ENCODE measurements at regions not wholly inside any gene's neighbourhood (a gene's known extent, or its start where the extent isn't known, plus 50 kb on each side); places are given as distances from the start of the nearest gene placed in this dataset.

GRCh38 chr14:28254768-28255167 lies 511.8 kb upstream of the FOXG1 start:
- no peak overlapping the region for H3K27ac ChIP-seq (ENCODE audit: extremely low read depth, low read depth, low read length)
- H3K36me3 ChIP-seq (ENCODE audit: control insufficient read depth in 2 of 2, insufficient read depth in 1 of 2, low read length in 2 of 2) = no peaks in the 10 kb centered on the region
- TF ChIP-seq ZNF311 (tag by site-specific recombination; IDR thresholded peaks at IDR 0.05; ENCODE audit: borderline replicate concordance) (no peak), ZNF692 (tag by site-specific recombination; IDR thresholded peaks at IDR 0.05) (no peak), YY1 (tag by site-specific recombination; IDR thresholded peaks at IDR 0.05) (no peak), ZNF513 (tag by site-specific recombination; IDR thresholded peaks at IDR 0.05) (no peak), ZNF777 (tag by site-specific recombination; IDR thresholded peaks at IDR 0.05; ENCODE audit: borderline replicate concordance) (no peak), ZNF394 (tag by site-specific recombination; IDR thresholded peaks at IDR 0.05; ENCODE audit: borderline replicate concordance) (no peak), ZNF174 (tag by site-specific recombination; IDR thresholded peaks at IDR 0.05) (no peak), ZBTB49 (tag by site-specific recombination; IDR thresholded peaks at IDR 0.05; ENCODE audit: low read depth) (no peak), ZNF24 (tag by site-specific recombination; IDR thresholded peaks at IDR 0.05) (no peak), ZNF184 (tag by site-specific recombination; IDR thresholded peaks at IDR 0.05) (no peak)
- TF ChIP-seq, protein P1, sequence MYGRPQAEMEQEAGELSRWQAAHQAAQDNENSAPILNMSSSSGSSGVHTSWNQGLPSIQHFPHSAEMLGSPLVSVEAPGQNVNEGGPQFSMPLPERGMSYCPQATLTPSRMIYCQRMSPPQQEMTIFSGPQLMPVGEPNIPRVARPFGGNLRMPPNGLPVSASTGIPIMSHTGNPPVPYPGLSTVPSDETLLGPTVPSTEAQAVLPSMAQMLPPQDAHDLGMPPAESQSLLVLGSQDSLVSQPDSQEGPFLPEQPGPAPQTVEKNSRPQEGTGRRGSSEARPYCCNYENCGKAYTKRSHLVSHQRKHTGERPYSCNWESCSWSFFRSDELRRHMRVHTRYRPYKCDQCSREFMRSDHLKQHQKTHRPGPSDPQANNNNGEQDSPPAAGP (tag by site-specific recombination; IDR thresholded peaks at IDR 0.05) = no peak
- ChIA-PET POLR2A (no interaction called here), CTCF (no interaction called here)
- no peaks in the 10 kb centered on the region for H3K9me3 ChIP-seq (ENCODE audit: control insufficient read depth, insufficient read depth, low read depth, low read length)
- no peak overlapping the region for H3K4me3 ChIP-seq (ENCODE audit: low read depth, low read length)
- no peaks in the 10 kb centered on the region for H3K4me1 ChIP-seq (ENCODE audit: control insufficient read depth, insufficient read depth, low read length)

DNA sequence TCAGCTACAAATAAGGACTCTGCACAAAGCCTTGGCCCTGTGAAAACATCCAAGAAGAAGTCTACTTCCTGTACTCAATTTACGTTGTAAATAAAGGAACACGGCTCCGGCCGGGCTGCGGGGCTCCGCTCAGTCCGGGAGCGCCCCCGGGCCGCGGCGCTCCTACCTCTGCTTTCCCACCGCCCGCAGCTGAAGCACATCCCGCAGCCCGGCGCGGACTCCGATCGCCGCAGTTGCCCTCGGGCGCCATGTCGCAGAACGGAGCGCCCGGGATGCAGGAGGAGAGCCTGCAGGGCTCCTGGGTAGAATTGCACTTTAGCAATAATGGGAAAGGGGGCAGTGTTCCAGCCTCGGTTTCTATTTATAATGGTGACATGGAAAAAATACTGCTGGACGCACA lies 502.3 kb upstream of the FOXG1 start:
- CTCF ChIA-PET = no interaction called here
- no peak for TF ChIP-seq ZNF433 (tag by site-specific recombination; IDR thresholded peaks at IDR 0.05; ENCODE audit: low read depth)
- no peak for TF ChIP-seq ZNF169 (tag by site-specific recombination; IDR thresholded peaks at IDR 0.05)
- TF ChIP-seq, protein P2, sequence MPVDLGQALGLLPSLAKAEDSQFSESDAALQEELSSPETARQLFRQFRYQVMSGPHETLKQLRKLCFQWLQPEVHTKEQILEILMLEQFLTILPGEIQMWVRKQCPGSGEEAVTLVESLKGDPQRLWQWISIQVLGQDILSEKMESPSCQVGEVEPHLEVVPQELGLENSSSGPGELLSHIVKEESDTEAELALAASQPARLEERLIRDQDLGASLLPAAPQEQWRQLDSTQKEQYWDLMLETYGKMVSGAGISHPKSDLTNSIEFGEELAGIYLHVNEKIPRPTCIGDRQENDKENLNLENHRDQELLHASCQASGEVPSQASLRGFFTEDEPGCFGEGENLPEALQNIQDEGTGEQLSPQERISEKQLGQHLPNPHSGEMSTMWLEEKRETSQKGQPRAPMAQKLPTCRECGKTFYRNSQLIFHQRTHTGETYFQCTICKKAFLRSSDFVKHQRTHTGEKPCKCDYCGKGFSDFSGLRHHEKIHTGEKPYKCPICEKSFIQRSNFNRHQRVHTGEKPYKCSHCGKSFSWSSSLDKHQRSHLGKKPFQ (tag by site-specific recombination; IDR thresholded peaks at IDR 0.05) = no peak
- TF ChIP-seq, protein P3, sequence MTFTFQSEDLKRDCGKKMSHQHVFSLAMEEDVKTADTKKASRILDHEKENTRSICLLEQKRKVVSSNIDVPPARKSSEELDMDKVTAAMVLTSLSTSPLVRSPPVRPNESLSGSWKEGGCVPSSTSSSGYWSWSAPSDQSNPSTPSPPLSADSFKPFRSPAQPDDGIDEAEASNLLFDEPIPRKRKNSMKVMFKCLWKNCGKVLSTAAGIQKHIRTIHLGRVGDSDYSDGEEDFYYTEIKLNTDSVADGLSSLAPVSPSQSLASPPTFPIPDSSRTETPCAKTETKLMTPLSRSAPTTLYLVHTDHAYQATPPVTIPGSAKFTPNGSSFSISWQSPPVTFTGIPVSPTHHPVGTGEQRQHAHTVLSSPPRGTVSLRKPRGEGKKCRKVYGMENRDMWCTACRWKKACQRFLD (tag by site-specific recombination; IDR thresholded peaks at IDR 0.05) = no peak
- TF ChIP-seq, protein P4, sequence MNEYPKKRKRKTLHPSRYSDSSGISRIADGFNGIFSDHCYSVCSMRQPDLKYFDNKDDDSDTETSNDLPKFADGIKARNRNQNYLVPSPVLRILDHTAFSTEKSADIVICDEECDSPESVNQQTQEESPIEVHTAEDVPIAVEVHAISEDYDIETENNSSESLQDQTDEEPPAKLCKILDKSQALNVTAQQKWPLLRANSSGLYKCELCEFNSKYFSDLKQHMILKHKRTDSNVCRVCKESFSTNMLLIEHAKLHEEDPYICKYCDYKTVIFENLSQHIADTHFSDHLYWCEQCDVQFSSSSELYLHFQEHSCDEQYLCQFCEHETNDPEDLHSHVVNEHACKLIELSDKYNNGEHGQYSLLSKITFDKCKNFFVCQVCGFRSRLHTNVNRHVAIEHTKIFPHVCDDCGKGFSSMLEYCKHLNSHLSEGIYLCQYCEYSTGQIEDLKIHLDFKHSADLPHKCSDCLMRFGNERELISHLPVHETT (tag by site-specific recombination; IDR thresholded peaks at IDR 0.05) = no peak
- no peak for TF ChIP-seq OSR2 (tag by site-specific recombination; IDR thresholded peaks at IDR 0.05)
- no peak for TF ChIP-seq KLF10 (tag by site-specific recombination; IDR thresholded peaks at IDR 0.05)
- TF ChIP-seq ZNF335 (tag by site-specific recombination; conservative IDR thresholded peaks at IDR 0.05) = no peak
- no peak for TF ChIP-seq ZNF501 (tag by site-specific recombination; IDR thresholded peaks at IDR 0.05)
- no peak for TF ChIP-seq PRDM6 (tag by site-specific recombination; IDR thresholded peaks at IDR 0.05)
- Histone ChIP-seq H3K9me3 (ENCODE audit: control insufficient read depth, insufficient read depth, low read depth, low read length) (no peaks in the 10 kb centered on the region), H3K27ac (ENCODE audit: extremely low read depth, low read depth, low read length) (no peak overlapping the region), H3K36me3 (ENCODE audit: control insufficient read depth in 2 of 2, insufficient read depth in 1 of 2, low read length in 2 of 2) (no peaks in the 10 kb centered on the region), H3K4me1 (ENCODE audit: control insufficient read depth, insufficient read depth, low read length) (no peaks in the 10 kb centered on the region), H3K4me3 (ENCODE audit: low read depth, low read length) (no peak overlapping the region; the same call in 1 of the 2 replicates)
- POLR2A ChIA-PET = no interaction called here

Measured in HEK293 (cell line).